ENCODE measurements at regions not wholly inside any gene's neighbourhood (a gene's known extent, or its start where the extent isn't known, plus 50 kb on each side); places are given as distances from the start of the nearest gene placed in this dataset.

DNA sequence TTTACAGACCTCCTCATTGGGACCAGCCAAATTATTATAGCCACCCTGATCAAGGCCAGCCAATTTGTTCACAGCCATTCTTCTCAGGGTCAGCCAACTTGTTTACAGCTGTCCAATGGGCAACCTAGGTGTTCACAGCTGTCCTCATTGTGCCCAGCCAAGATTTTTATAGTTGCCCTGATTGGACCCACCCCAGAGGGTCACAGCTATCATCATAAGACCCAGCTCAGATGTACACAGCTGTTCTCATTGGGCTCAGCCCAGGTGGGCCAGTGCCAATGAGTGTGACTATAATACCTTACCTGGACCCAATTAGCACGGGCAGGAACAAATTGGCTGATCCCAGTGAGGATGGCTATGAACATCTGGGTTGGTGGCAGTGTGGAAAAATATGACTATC is 1151.8 kb downstream of the UQCRFS1 start:
- TF ChIP-seq, protein P1, sequence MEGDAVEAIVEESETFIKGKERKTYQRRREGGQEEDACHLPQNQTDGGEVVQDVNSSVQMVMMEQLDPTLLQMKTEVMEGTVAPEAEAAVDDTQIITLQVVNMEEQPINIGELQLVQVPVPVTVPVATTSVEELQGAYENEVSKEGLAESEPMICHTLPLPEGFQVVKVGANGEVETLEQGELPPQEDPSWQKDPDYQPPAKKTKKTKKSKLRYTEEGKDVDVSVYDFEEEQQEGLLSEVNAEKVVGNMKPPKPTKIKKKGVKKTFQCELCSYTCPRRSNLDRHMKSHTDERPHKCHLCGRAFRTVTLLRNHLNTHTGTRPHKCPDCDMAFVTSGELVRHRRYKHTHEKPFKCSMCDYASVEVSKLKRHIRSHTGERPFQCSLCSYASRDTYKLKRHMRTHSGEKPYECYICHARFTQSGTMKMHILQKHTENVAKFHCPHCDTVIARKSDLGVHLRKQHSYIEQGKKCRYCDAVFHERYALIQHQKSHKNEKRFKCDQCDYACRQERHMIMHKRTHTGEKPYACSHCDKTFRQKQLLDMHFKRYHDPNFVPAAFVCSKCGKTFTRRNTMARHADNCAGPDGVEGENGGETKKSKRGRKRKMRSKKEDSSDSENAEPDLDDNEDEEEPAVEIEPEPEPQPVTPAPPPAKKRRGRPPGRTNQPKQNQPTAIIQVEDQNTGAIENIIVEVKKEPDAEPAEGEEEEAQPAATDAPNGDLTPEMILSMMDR (IDR thresholded peaks at IDR 0.05 in 4 of 5, conservative IDR thresholded peaks at IDR 0.05 in 1 of 5): no peak
- TF ChIP-seq POLR2A (IDR thresholded peaks at IDR 0.05): no peak

Data from gastrocnemius medialis (tissue), 4 donors.